ENCODE measurements at regions not wholly inside any gene's neighbourhood (a gene's known extent, or its start where the extent isn't known, plus 50 kb on each side); places are given as distances from the start of the nearest gene placed in this dataset.

GRCh38 chr1:55575571-55576279 lies 360.6 kb upstream of the USP24 start:
- TF ChIP-seq, protein P1, sequence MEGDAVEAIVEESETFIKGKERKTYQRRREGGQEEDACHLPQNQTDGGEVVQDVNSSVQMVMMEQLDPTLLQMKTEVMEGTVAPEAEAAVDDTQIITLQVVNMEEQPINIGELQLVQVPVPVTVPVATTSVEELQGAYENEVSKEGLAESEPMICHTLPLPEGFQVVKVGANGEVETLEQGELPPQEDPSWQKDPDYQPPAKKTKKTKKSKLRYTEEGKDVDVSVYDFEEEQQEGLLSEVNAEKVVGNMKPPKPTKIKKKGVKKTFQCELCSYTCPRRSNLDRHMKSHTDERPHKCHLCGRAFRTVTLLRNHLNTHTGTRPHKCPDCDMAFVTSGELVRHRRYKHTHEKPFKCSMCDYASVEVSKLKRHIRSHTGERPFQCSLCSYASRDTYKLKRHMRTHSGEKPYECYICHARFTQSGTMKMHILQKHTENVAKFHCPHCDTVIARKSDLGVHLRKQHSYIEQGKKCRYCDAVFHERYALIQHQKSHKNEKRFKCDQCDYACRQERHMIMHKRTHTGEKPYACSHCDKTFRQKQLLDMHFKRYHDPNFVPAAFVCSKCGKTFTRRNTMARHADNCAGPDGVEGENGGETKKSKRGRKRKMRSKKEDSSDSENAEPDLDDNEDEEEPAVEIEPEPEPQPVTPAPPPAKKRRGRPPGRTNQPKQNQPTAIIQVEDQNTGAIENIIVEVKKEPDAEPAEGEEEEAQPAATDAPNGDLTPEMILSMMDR (conservative IDR thresholded peaks at IDR 0.05; ENCODE audit: low read length): no peak
- TF ChIP-seq EZH2phosphoT487 (IDR thresholded peaks at IDR 0.05; ENCODE audit: borderline replicate concordance, low read depth, low read length): no peak
